ENCODE measurements at regions not wholly inside any gene's neighbourhood (a gene's known extent, or its start where the extent isn't known, plus 50 kb on each side); places are given as distances from the start of the nearest gene placed in this dataset.

- Histone ChIP-seq H3K27ac (ENCODE audit: low read depth in 1 of 2, low read length in 2 of 2) (no peak overlapping the region), H4K20me1 (ENCODE audit: insufficient read depth, low read length) (no peaks in the 10 kb centered on the region), H3K79me2 (ENCODE audit: insufficient read depth, low read length) (no peaks in the 10 kb centered on the region), H3K36me3 (replicated peaks in 1 of 2; ENCODE audit: control insufficient read depth in 1 of 2, insufficient read depth in 2 of 2, low read length in 2 of 2) (no peaks in the 10 kb centered on the region), H3K4me3 (replicated peaks in 1 of 3; ENCODE audit: low read depth in 2 of 3, low read length in 3 of 3) (no peak overlapping the region), H3K27me3 (ENCODE audit: control insufficient read depth in 2 of 2, insufficient read depth in 2 of 2, low read length in 2 of 2) (no peaks in the 10 kb centered on the region), H2AFZ (ENCODE audit: insufficient read depth, low read depth, low read length, poor library complexity, severe bottlenecking) (no peak overlapping the region), H3K9ac (ENCODE audit: insufficient read depth, low read length, poor library complexity, severe bottlenecking) (no peak overlapping the region), H3K9me3 (replicated peaks in 1 of 2; ENCODE audit: control insufficient read depth in 1 of 2, insufficient read depth in 1 of 2, low read length in 2 of 2) (peaks cover 0 to 11% of the 10 kb centered on the region in 2 donors), H3K4me1 (ENCODE audit: control insufficient read depth in 1 of 2, insufficient read depth in 2 of 2, low read length in 2 of 2) (no peaks in the 10 kb centered on the region), H3K4me2 (replicated peaks; ENCODE audit: extremely low read depth, low read length, poor library complexity, severe bottlenecking) (no peak overlapping the region)
- Mint-ChIP-seq H3K4me1 (no peaks in the 10 kb centered on the region), H3K36me3 (no peaks in the 10 kb centered on the region), H3K9me3 (peaks cover 0 to 10% (median 3%) of the 10 kb centered on the region in 7 donors), H3K27me3 (ENCODE audit: low read depth in 3 of 3) (no peaks in the 10 kb centered on the region), H3K27ac (no peak overlapping the region), H3K4me3 (no peak overlapping the region)
- TF ChIP-seq CTCF (IDR thresholded peaks at IDR 0.05) = no peak
- no CpG with 5 or more reads among the region's 1 CpG for WGBS (ENCODE audit: insufficient coverage)
- intact Hi-C loops (cut with micrococcal nuclease) = no loop called here
- no peak for DNase-seq
These were observed 548.5 kb upstream of the KLF12 start for GRCh38 chr13:74682746-74683145.

GRCh38 chr13:74681891-74682290 is 547.7 kb upstream of the KLF12 start:
- WGBS (ENCODE audit: insufficient coverage) = 86% methylated on average over 3 of the region's 3 CpGs
- intact Hi-C loops (cut with micrococcal nuclease) = no loop called here

More at GRCh38 chr13:74681891-74682290, 547.7 kb upstream of the KLF12 start:
- Histone ChIP-seq H2AFZ (ENCODE audit: insufficient read depth, low read depth, low read length, poor library complexity, severe bottlenecking) (no peak overlapping the region), H3K4me2 (replicated peaks; ENCODE audit: extremely low read depth, low read length, poor library complexity, severe bottlenecking) (no peak overlapping the region), H3K4me3 (replicated peaks in 1 of 3; ENCODE audit: low read depth in 2 of 3, low read length in 3 of 3) (no peak overlapping the region), H3K9ac (ENCODE audit: insufficient read depth, low read length, poor library complexity, severe bottlenecking) (no peak overlapping the region), H4K20me1 (ENCODE audit: insufficient read depth, low read length) (no peaks in the 10 kb centered on the region), H3K9me3 (replicated peaks in 1 of 2; ENCODE audit: control insufficient read depth in 1 of 2, insufficient read depth in 1 of 2, low read length in 2 of 2) (peaks cover 0 to 6% of the 10 kb centered on the region in 2 donors), H3K27ac (ENCODE audit: low read depth in 1 of 2, low read length in 2 of 2) (no peak overlapping the region), H3K27me3 (ENCODE audit: control insufficient read depth in 2 of 2, insufficient read depth in 2 of 2, low read length in 2 of 2) (no peaks in the 10 kb centered on the region), H3K4me1 (ENCODE audit: control insufficient read depth in 1 of 2, insufficient read depth in 2 of 2, low read length in 2 of 2) (no peaks in the 10 kb centered on the region), H3K36me3 (replicated peaks in 1 of 2; ENCODE audit: control insufficient read depth in 1 of 2, insufficient read depth in 2 of 2, low read length in 2 of 2) (no peaks in the 10 kb centered on the region), H3K79me2 (ENCODE audit: insufficient read depth, low read length) (no peaks in the 10 kb centered on the region)
- H3K4me3 Mint-ChIP-seq = no peak overlapping the region
- peaks cover 0 to 8% (median 3%) of the 10 kb centered on the region in 7 donors for H3K9me3 Mint-ChIP-seq
- H3K4me1 Mint-ChIP-seq = no peaks in the 10 kb centered on the region
- H3K27me3 Mint-ChIP-seq (ENCODE audit: low read depth in 3 of 3) = no peaks in the 10 kb centered on the region
- no peak overlapping the region for H3K27ac Mint-ChIP-seq
- TF ChIP-seq CTCF (IDR thresholded peaks at IDR 0.05) = no peak
- no peak for DNase-seq
- H3K36me3 Mint-ChIP-seq = no peaks in the 10 kb centered on the region

Measured in CD14-positive monocyte (primary cell).